Stomach (tissue), 4 donors: ENCODE measurements at regions not wholly inside any gene's neighbourhood (a gene's known extent, or its start where the extent isn't known, plus 50 kb on each side); places are given as distances from the start of the nearest gene placed in this dataset.

Experiments
- CTCF ChIP-seq, 7 experiments: fragments of 450-650 bp in 4 of 7; fragments of 200-600 bp in 3 of 7; sonication (generic) in 3 of 7; IDR thresholded peaks; one replicate each; pipeline ENCODE4 v1.5.1; 2016 to 2019; ENCODE audit warnings: antibody characterized with exemption in 7 of 7, control low read depth in 2 of 7, mild to moderate bottlenecking in 1 of 7
- POLR2A ChIP-seq, 4 donors: fragments of 450-650 bp; IDR thresholded peaks; one replicate each; pipeline ENCODE4 v1.6.1; 2016; ENCODE audit warnings: antibody characterized with exemption in 4 of 4, control low read depth in 2 of 4, mild to moderate bottlenecking in 1 of 4, moderate library complexity in 1 of 4

- no peak for TF ChIP-seq POLR2A (IDR thresholded peaks at IDR 0.05)
- TF ChIP-seq CTCF (IDR thresholded peaks at IDR 0.05), result no peak
Observed at GRCh38 chr16:54490112-54490488, 203.5 kb upstream of the IRX3 start.
